Neural progenitor cell (in vitro differentiated cells): ENCODE measurements at regions not wholly inside any gene's neighbourhood (a gene's known extent, or its start where the extent isn't known, plus 50 kb on each side); places are given as distances from the start of the nearest gene placed in this dataset.

Experiments used
- EZH2 ChIP-seq: fragments of 200-600 bp; sonication (generic); IDR thresholded peaks from 2 replicates; pipeline ENCODE4 v1.6.1; 2017; ENCODE audit warnings: antibody characterized with exemption, mild to moderate bottlenecking, moderate library complexity
- EZH2phosphoT487 ChIP-seq: fragments of 200-600 bp; sonication (generic); IDR thresholded peaks from 2 replicates; pipeline ENCODE4 v1.6.1; 2017; ENCODE audit warnings: antibody characterized with exemption
- TF ChIP-seq, protein P1 (sequence below): fragments of 200-600 bp; sonication (generic); IDR thresholded peaks from 2 replicates; pipeline ENCODE4 v1.5.1; 2017; ENCODE audit warnings: antibody characterized with exemption, mild to moderate bottlenecking

DNA sequence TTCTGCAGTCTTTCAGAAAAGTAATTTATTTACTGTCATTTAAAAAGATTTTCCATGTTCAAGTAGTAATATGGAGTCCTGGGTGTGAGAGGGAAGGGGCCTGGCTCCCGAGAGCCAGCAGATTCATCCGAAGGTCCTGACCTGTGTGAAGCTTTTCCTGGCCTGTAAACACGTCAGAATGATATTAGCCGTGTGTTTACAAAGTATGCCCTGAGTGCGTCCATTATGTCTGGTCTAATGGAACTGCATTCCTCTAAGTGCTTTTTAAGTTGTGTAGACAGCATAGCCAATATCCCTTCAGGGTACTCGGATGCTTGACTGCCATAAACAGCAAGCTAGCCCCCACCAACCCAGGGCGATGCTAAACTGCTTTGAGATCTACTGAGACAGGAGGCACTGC, 495.2 kb downstream of the AGTPBP1 start:
- TF ChIP-seq, protein P1, sequence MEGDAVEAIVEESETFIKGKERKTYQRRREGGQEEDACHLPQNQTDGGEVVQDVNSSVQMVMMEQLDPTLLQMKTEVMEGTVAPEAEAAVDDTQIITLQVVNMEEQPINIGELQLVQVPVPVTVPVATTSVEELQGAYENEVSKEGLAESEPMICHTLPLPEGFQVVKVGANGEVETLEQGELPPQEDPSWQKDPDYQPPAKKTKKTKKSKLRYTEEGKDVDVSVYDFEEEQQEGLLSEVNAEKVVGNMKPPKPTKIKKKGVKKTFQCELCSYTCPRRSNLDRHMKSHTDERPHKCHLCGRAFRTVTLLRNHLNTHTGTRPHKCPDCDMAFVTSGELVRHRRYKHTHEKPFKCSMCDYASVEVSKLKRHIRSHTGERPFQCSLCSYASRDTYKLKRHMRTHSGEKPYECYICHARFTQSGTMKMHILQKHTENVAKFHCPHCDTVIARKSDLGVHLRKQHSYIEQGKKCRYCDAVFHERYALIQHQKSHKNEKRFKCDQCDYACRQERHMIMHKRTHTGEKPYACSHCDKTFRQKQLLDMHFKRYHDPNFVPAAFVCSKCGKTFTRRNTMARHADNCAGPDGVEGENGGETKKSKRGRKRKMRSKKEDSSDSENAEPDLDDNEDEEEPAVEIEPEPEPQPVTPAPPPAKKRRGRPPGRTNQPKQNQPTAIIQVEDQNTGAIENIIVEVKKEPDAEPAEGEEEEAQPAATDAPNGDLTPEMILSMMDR, result no peak
- no peak for TF ChIP-seq EZH2phosphoT487
- no peak for TF ChIP-seq EZH2
